TTC549 (cell line): ENCODE measurements at regions not wholly inside any gene's neighbourhood (a gene's known extent, or its start where the extent isn't known, plus 50 kb on each side); places are given as distances from the start of the nearest gene placed in this dataset.

Experiments
- FAIRE-seq: peaks from 2 replicates; lab custom pipeline; 2012; peaks lifted over from hg19 to GRCh38; lab: Jason Lieb, UNC

DNA sequence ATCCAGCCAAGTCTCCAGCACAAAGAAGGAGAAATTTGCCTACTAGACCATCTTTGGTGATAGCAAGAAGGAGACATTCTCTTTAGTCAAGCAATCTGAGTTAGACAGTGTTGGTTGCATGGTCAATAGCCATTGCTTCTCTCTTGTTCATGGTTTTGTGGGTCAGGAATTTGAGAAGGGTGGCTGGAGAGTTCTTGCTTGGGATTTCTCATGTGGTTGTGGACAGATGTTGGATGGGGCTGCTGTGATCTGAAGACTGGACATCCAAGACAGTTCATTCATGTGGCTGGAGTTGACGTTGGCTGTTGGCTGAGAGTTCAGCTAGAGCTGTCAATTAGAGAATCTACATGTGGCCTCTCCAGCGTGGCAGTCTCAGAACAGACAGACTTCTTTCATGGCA lies 322.3 kb upstream of the PRDM1 start:
- no peak for FAIRE-seq

DNA sequence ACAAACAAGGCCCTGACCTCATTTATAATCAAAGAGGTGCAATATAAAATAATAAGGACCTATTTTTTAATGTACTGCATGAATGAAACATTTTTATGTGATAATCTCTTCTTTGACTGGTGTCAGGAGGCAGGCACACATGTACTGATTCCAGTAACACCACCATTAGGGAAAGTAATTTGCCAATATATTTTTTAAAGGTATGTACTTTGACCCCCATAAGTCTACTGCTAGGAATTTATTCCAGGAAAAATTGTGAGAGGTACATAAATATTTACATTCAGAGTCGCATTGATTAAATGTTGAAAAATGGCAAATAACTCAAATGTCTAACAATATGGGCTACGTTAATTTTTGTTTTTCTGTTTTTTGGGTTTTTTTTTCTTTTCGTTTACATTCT lies 325.4 kb upstream of the PRDM1 start:
- no peak for FAIRE-seq

DNA sequence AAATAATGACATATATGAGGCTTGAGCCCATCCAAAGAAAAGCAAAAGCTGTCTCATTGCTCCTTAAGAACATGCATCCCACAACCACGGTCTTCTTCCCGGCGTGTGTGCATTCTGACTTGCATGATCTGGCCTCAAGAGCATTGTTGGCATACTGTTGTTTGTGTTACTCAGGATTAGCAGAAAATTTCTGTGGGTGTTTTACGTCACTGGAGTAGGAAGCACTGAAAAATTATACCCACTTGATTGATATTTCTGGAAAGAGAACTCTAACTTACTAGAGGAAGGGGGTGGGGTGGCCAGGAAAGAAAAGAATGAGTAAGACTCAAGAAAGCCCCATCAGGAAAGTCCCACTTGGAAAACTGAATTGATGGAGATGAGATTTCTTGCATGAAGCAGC lies 326.2 kb upstream of the PRDM1 start:
- FAIRE-seq, result no peak

GRCh38 chr6:105759015-105759414 lies 327.1 kb upstream of the PRDM1 start:
- FAIRE-seq, result no peak

DNA sequence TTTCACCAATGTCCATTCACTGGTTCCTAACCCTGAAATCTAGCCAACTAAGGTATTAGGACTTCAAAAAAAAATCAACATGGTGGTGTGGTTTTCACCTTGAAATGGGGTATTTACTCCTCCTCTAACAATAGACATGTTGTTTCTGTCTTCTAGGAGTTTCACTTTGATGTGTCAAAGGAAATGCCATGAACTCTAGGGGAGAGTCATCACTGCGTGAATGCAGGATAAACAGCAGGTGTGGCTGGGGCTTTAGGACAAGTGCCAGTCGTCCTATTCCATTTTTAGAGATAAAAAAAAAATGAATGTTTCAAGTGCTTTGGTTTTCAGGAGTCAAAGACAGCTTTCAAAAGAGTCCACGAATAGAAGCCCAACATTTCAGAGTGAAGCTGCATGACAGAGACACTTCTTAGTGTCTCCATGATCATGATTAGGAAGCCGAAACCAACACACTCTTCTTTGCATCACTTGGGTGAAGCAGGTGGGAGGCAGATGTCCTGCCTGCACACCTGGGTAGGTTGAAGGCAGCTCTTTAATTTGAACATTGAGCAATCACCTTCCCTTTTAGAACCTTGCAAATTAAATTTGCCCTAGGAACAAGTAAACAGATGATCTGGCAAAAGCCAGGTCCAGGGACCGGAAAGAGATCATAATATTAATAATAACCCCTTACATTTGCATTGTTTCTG lies 328.5 kb upstream of the PRDM1 start:
- FAIRE-seq, result no peak

DNA sequence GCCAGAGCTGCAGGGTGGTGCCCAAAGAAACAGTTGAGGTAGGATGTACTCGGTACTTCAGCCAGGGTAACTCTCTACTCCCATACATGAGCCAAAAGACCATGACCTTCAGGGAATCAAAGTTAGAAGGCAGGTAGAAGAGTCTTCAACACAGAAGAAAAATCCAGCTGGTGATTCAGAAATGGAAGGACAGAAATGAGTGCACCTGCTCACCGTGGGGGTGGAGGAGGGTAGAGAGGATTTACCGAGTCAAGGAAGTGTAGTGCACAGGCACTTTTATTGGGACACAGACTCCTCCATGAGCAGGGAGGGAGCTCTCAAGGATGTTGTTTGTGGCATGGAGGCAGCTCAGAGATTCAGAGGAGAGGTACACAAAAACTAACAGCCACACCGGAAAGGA lies 330.3 kb upstream of the PRDM1 start:
- FAIRE-seq, result no peak

- no peak for FAIRE-seq
These were observed 332.4 kb upstream of the PRDM1 start for GRCh38 chr6:105753620-105754211.

GRCh38 chr6:105753207-105753606 lies 332.9 kb upstream of the PRDM1 start:
- no peak for FAIRE-seq

GRCh38 chr6:105750089-105750488 lies 336.0 kb upstream of the PRDM1 start:
- no peak for FAIRE-seq

DNA sequence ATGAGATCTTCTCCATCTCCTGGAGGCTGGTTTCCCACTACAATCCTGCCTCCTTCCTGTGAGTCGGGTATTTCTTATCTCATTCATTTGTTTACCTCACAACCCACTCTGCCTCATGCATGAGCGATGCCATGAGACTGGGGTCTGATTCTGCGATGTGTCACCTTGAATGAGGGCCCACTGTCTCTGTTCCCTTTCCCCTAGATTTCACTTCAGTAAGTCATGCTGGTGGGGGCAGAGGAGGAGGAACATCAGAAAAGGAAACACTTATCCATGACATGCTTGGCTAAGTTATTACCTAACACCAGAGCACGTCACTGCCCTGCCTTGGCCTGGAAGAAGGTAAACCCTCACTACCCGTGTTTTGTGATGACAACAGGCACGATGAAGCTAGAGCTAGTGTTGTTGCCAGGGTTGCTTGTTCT lies 337.4 kb upstream of the PRDM1 start:
- no peak for FAIRE-seq

GRCh38 chr6:105747823-105748405 lies 338.2 kb upstream of the PRDM1 start:
- FAIRE-seq, result no peak

DNA sequence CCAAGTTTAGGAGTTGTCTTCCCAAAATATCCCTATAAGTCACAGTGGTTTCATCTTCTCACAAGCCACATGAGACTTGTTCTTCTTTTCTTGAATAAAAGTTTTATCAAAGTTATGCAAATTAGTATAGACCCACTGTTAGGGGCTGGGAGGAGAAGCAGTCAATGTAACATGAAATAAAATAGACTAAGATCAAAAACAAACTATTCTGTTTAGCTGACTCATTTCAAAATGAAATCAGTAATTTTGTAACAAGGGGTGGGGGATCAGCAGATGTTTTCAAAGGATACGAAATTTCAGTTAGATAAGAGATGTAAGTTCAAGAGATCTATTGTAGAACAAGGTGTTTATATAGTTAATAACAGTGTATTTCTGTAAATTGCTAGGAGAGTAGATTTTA lies 339.6 kb upstream of the PRDM1 start:
- FAIRE-seq, result no peak

DNA sequence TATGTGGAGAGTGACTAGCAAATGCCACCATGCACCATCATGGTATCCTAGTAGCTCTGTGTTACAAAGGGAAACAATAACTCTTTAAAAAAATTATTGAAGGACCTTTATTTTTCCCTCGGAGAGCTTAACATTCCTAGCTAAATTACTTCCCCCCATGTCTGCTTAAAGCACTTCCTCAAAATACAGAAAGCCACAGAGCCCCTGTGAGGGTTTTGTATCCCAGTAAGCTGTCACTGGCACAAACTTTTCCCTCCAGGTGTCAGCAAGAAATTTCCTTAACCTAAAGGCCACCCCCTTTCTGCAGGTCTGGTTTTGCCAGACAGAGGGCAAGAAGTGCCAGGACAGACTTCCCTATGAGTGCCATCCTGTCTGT lies 340.0 kb upstream of the PRDM1 start:
- no peak for FAIRE-seq

DNA sequence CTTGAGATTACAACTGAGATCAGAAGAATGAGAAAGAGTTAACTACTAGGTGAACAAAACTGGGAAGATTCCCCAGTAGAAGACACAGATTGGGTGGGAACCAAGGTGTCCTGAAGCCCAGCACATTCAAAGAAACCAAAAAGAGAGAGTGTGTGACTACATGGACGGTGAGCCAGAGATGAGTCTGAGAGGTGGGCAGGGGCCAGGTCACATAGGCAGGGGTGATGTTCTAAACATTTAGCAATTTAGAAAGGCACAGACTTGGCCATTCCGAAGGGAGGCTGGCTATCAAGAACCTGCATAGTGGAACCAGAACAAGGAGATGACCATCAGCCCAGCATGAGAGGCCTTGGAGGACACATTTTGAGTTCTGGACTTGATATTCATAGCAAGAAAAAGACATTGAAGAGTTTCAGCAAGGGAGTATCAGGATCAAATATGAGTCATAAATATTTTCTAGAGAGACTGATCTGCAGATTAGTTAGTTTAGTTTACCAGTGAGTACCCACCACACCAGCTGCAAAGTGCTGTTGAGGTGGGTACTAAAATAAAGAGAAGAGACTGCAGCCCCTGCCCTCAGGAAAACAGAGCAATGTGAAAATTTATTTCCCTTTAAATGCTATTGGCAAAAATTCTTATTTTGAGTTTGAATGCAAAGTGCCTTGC lies 340.5 kb upstream of the PRDM1 start:
- no peak for FAIRE-seq

DNA sequence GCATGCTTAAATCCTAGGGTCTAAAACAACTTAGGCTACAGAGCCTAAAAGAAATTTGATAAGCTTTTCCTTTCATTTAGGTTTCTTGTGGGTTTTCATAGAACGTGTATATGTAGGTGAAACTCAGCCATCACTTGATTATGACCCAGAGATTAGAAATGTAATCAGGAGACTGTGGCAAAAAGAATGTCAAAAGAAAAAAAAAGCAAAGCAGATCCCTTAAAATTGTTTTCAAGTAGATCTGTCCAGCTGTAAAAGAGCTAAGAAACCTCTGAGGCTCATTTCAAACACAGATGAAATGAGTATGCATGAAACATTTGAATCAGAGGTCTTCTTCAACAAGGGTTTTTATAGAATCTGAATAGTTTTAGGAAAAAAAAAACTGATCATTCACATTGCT lies 341.3 kb upstream of the PRDM1 start:
- no peak for FAIRE-seq

- no peak for FAIRE-seq
These were observed 338.2 kb upstream of the PREP start for GRCh38 chr6:105740946-105741645.

DNA sequence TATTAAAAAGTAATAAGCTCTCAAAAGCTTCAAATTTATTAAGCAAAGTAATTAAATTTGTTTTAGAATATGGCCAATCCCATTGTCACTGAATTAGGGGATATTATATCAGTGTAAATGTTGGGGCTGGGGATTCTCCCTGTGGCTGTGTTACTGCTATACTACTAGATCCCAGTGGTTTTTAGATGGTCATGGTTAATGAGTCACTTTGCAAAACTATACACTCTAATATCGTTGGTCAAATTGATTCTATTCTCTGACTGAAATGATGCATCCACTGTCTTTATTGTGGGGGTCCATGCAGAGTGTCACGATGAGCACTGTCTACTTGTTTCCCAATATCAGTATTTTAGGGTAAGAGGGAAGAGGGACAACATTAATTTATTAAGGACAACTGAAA lies 336.9 kb upstream of the PREP start:
- FAIRE-seq, result no peak

GRCh38 chr6:105733556-105734162 lies 330.8 kb upstream of the PREP start:
- FAIRE-seq, result peak; percentile 78

DNA sequence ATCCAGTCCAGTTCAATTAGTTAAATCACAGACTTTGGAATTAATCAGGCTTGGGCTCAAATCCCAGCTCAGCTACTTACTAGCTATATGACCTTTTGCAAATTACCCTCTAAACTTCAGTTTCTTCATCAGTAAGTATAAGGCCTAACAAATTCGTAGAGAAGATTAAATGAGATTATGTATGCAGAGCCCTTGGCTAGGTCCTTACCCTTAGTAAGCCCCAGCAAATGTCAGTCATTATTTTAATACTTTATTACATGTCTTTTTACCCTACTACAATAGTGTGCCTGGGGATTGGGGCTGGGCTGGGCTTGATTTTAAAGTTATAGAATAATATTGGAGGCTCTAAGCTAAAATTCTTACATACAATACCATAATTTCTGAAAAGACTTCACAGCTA lies 326.1 kb upstream of the PREP start:
- no peak for FAIRE-seq

DNA sequence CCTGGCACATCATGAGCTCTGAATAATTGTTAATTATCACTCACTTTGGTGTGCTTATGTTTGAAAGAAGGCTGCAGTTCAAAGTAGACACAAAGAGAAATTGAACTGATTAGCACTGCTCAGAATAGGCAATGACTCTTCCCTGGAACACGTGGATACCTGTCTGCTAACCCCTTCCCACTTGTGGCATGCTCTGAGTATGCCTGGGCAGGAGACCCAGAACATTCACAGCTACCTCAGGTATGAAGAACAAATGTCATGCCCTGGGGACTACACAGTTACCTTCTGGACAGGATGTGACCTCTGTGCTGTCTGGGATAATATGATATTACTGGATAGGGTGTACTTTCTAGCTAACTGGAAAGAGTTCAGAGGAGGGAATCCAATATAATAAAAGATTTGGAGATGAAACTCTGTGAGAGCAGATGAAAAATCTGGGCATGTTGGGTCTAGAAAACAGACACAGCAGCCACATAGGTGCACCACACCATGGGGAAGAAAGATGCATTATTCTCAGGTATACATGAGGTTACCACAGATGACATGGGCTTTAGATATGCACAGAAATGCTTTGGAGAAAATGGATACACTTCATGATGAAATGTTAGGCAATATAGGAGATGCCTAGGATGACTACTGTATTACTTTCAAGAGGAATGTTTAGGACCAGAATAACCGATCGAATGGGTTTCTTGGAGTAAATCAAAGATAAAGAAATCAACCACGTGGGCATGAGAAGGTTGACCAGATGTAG lies 324.2 kb upstream of the PREP start:
- FAIRE-seq, result no peak

GRCh38 chr6:105714846-105715245 lies 312.0 kb upstream of the PREP start:
- FAIRE-seq, result no peak
